HG02870 (cell line): ENCODE measurements at regions not wholly inside any gene's neighbourhood (a gene's known extent, or its start where the extent isn't known, plus 50 kb on each side); places are given as distances from the start of the nearest gene placed in this dataset.

ENCODE experiments used
- ATAC-seq: cut with Tn5 transposase; IDR thresholded peaks from one replicate; pipeline ENCODE4 v1.9.1; 2021; ENCODE audit warnings: mild to moderate bottlenecking, moderate library complexity; ENCODE audit not compliant: unreplicated experiment

- no peak for ATAC-seq
These were observed 1226.1 kb upstream of the NRXN1 start for GRCh38 chr2:52258038-52258437.

- no peak for ATAC-seq
These were observed 1221.6 kb upstream of the NRXN1 start for GRCh38 chr2:52253416-52253980.

DNA sequence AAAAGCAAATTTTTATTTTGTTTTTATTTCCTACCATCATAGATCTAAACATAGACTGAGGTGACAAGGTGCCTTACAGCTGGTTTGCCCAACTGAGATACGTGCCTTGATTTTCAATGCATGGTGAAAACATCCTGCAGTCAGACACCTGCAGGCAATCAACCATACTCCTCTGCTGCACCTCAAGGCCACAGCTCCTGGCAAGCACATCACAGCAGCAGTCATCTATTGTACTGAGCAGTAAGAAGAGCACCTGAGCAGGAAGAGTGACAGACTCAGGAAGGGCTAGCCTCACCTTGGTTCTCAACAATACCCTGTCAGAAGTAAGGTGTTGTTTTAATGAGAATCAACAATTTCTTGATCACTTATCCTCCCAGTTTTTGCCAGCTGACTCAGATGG, 1206.8 kb upstream of the NRXN1 start:
- ATAC-seq: no peak

DNA sequence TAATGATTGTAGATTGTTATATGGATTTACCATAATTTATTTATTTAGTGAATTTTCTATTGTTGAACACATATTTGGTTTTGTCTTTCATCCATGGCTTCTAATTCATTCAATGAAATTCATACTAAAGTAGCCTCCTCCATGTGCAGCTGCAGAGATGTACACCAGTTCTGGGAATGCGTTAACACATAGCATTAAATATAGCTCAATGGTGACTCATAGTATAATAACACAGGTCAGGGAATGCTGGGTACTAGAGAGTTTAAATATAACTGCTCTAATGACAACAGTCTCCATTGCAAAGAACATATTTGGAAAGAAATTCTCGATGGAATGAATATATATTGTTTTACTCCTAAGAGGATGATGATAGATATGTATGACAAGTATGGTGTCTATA, 1190.2 kb upstream of the NRXN1 start:
- ATAC-seq: no peak

- no peak for ATAC-seq
These were observed 1188.5 kb upstream of the NRXN1 start for GRCh38 chr2:52220393-52220792.

- no peak for ATAC-seq
These were observed 1178.7 kb upstream of the NRXN1 start for GRCh38 chr2:52210611-52211010.

DNA sequence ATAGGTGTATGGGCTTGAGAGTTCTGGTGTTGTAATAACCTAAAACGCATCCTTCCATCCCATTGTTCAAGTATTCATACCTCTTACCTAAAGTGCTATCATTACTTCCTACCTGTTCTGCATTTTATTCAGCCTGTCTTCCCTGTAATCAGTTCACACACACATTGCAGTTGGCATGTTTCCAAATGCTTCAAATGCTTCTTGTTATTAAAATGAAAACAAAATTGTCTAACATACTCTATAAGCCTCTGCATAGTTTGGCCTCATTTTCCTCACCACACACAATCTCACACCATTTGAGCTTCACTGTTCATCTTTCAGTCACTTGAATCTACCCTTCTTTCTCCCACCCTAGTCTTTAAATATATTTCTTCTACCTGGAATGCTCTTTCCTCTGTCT, 1178.2 kb upstream of the NRXN1 start:
- no peak for ATAC-seq

GRCh38 chr2:52194342-52194741, 1162.4 kb upstream of the NRXN1 start:
- ATAC-seq: no peak

- no peak for ATAC-seq
These were observed 1161.9 kb upstream of the NRXN1 start for GRCh38 chr2:52193804-52194203.

GRCh38 chr2:52192656-52193055, 1160.7 kb upstream of the NRXN1 start:
- no peak for ATAC-seq

DNA sequence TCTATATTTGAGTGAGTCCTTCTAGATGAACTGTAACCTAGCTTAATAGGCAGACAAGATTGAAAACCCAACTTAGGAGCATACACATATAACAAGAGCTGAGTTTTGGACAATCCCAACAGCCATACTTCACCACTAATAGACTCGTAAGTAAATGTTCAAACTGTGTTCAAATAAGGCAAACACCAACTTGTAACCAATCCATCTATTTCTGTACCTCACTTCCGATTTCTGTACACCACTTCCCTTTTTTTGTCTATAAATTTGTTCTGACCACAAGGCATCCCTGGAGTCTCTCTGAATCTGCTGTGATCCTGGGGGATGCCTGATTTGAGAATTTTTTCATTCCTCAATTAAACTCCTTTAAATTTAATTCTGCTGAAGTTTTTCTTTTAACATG, 1149.1 kb upstream of the NRXN1 start:
- no peak for ATAC-seq

DNA sequence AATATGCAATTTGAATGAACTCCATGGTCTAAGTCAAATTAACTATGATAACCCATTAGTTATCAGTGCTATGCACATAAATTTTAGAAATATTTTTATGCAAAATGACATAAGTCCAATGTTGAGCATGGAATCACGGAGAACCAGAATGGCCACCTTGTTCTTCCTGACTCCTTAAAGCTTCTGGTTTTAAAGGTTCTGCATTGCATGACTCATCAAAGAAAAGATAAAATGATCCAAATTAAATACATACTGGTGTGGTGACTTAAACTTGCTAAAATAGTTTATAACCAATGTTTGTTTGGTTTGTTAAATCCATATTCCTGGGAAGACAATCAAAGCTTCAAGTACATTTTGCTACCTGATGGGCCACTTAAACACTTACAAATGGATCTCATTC, 1146.9 kb upstream of the NRXN1 start:
- no peak for ATAC-seq

GRCh38 chr2:52145005-52145404, 1113.1 kb upstream of the NRXN1 start:
- ATAC-seq: no peak

GRCh38 chr2:52144590-52144989, 1112.7 kb upstream of the NRXN1 start:
- no peak for ATAC-seq

GRCh38 chr2:52141076-52141475, 1109.1 kb upstream of the NRXN1 start:
- ATAC-seq: no peak

- ATAC-seq: no peak
These were observed 1107.3 kb upstream of the NRXN1 start for GRCh38 chr2:52139241-52139640.

DNA sequence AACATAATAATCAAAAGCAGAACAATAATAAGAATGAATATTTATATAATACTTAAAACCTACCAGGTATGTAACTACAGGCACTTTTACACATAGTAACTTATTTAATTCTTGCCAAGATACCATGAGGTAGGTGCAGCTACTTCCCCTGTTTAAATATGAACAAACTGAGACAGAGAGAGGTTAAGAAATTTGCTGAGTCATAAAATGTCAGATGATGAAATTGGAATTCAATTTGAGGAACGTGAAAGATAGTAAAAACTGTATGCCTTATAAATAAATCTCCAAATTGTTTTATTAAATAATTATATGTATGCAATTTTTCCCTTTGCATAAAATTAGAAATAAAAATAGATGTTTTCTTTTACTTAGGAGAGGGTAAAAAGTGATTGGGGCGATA, 1103.3 kb upstream of the NRXN1 start:
- no peak for ATAC-seq

GRCh38 chr2:52128081-52128480, 1096.1 kb upstream of the NRXN1 start:
- no peak for ATAC-seq

DNA sequence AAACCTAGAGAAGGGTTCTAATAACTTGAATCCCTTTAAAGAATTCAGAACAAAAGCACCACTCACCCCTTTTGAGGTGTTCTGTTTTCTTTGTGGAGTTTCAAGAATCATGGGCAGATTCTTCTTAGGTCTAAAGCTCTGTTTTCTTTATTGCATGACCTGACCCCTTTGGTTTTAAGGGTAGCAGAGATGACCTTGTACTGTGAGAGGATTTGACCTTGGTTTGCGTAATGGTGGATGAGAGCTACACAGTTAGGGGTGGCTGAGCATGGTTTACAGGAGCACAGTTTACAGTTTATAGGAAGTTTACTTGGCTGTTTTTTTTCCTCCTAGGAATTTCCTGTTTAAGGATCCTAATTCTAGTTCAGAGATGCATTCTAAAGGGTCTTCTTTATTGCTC, 1095.6 kb upstream of the NRXN1 start:
- no peak for ATAC-seq

GRCh38 chr2:52117299-52117698, 1085.4 kb upstream of the NRXN1 start:
- no peak for ATAC-seq

DNA sequence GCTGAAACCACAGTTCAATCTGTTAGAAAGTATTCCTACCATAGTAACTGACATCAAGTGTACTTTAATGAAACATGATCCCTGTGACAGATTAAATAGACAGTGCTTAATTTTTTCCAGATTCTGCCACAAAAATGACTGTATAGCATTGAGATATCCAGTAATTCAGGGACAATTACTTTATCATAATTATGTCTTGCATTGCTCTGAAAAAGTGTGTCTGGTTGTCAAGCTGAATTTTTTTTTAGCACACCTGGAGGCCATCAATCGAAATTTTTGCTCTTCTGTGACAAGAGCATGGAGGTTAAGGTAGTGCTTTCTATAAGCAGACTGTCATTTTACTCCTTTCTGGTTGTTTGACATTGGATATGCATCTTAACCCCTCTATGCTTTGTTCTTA, 1083.8 kb upstream of the NRXN1 start:
- ATAC-seq: no peak

DNA sequence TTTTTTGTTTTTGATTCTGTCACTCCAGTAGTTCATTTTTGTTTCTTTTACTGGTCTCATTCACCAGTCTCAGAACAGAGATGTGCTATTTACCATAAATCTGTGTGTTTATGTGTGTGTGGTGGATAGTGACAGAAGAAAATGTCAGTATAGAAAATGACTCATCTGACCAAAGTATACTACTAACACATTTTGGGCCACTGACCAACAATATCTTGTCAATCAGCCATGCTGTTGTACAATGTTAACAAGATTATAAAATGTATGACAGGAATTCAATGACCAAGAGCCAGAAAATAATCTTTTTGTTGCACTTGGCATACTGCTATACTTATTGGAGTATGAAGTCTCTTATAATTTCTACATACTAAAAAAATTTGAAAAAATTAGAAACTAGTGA, 1081.4 kb upstream of the NRXN1 start:
- no peak for ATAC-seq

- no peak for ATAC-seq
These were observed 1080.2 kb upstream of the NRXN1 start for GRCh38 chr2:52112141-52112540.

- ATAC-seq: no peak
These were observed 1075.2 kb upstream of the NRXN1 start for GRCh38 chr2:52107124-52107523.
